ENCODE measurements at regions not wholly inside any gene's neighbourhood (a gene's known extent, or its start where the extent isn't known, plus 50 kb on each side); places are given as distances from the start of the nearest gene placed in this dataset.

DNA sequence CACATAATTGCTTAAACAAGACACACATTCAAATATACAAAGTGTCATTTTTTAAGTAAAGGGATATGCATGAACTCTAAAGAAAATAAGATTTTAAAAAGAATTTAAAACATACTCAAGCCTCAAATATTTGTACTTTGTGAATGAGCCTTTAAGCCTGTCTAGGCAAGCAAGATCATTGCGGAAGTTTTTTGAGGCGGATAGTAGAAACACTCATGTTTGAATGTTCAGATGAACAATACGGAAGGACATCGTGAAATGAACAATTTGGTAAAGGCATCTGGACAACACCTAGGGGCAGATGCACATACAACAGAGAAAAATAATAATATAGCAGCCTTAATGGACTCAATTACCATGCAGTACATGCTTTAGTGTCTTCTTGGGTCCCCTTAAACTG, 928.9 kb downstream of the TFAP2A start:
- H3K36me3 ChIP-seq, result no peaks in the 10 kb centered on the region
- no peaks in the 10 kb centered on the region for H3K9me3 ChIP-seq
- H3K4me1 ChIP-seq, result no peaks in the 10 kb centered on the region
- H3K27ac ChIP-seq, result no peak overlapping the region
- H3K4me3 ChIP-seq, result no peak overlapping the region
- DNase-seq (ENCODE audit: low spot score), result no peak
- TF ChIP-seq CTCF (IDR thresholded peaks at IDR 0.05), result no peak
- no peaks in the 10 kb centered on the region for H3K27me3 ChIP-seq

DNA sequence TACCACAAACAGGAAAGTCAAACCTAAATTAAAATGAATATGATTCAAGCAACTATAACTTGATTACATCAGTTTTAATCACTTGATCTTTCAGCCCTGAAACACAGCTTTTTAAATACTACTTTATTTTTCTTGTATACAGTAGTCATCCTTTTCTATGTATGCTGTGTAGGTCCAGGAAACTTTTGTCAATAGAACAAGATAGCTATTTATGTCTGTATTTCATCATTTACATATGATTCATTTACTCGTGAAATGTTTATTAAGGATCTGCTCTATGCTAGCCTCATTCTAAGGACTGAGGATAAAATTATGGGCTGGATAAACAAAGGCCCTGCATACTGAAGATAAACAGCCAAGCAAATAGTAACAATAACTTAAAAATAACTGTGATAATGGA, 930.2 kb downstream of the TFAP2A start:
- Histone ChIP-seq H3K27ac (no peak overlapping the region), H3K36me3 (no peaks in the 10 kb centered on the region), H3K9me3 (no peaks in the 10 kb centered on the region), H3K4me3 (no peak overlapping the region), H3K27me3 (no peaks in the 10 kb centered on the region), H3K4me1 (no peaks in the 10 kb centered on the region)
- no peak for DNase-seq (ENCODE audit: low spot score)
- no peak for TF ChIP-seq CTCF (IDR thresholded peaks at IDR 0.05)

DNA sequence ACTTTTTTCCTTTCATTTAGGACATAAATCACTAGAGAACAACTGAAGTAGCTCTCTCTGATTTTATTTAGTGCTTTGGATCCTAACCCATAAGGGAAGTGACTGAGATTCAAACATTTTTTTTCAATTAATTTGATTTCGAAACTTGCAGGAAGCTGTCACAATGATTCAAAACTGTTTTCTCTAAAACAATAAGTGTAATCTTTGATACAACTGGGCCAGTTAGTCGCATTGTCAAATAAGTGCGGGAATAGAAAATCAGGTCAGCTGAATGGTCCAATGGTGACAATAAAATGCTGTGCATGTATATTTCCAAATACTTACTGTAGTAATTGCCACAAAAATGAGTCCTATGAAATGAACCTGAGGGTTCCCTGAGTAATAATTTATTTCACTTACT, 930.8 kb downstream of the TFAP2A start:
- Histone ChIP-seq H3K27me3 (no peaks in the 10 kb centered on the region), H3K9me3 (no peaks in the 10 kb centered on the region), H3K4me3 (no peak overlapping the region), H3K36me3 (no peaks in the 10 kb centered on the region), H3K27ac (no peak overlapping the region), H3K4me1 (no peaks in the 10 kb centered on the region)
- no peak for DNase-seq (ENCODE audit: low spot score)
- no peak for TF ChIP-seq CTCF (IDR thresholded peaks at IDR 0.05)

- Histone ChIP-seq H3K27me3 (no peaks in the 10 kb centered on the region), H3K4me3 (no peak overlapping the region), H3K4me1 (no peaks in the 10 kb centered on the region), H3K27ac (no peak overlapping the region), H3K36me3 (no peaks in the 10 kb centered on the region), H3K9me3 (no peaks in the 10 kb centered on the region)
- no peak for TF ChIP-seq CTCF (IDR thresholded peaks at IDR 0.05)
- DNase-seq (ENCODE audit: low spot score), result no peak
Measured at GRCh38 chr6:9482030-9482738, 932.7 kb downstream of the TFAP2A start.

GRCh38 chr6:9481292-9482029, 933.4 kb downstream of the TFAP2A start:
- no peak for DNase-seq (ENCODE audit: low spot score)
- no peak overlapping the region for H3K27ac ChIP-seq
- no peaks in the 10 kb centered on the region for H3K27me3 ChIP-seq
- H3K9me3 ChIP-seq, result no peaks in the 10 kb centered on the region
- H3K4me3 ChIP-seq, result no peak overlapping the region
- H3K4me1 ChIP-seq, result no peaks in the 10 kb centered on the region
- no peaks in the 10 kb centered on the region for H3K36me3 ChIP-seq
- TF ChIP-seq CTCF (IDR thresholded peaks at IDR 0.05), result no peak
